ENCODE measurements at regions not wholly inside any gene's neighbourhood (a gene's known extent, or its start where the extent isn't known, plus 50 kb on each side); places are given as distances from the start of the nearest gene placed in this dataset.

DNA sequence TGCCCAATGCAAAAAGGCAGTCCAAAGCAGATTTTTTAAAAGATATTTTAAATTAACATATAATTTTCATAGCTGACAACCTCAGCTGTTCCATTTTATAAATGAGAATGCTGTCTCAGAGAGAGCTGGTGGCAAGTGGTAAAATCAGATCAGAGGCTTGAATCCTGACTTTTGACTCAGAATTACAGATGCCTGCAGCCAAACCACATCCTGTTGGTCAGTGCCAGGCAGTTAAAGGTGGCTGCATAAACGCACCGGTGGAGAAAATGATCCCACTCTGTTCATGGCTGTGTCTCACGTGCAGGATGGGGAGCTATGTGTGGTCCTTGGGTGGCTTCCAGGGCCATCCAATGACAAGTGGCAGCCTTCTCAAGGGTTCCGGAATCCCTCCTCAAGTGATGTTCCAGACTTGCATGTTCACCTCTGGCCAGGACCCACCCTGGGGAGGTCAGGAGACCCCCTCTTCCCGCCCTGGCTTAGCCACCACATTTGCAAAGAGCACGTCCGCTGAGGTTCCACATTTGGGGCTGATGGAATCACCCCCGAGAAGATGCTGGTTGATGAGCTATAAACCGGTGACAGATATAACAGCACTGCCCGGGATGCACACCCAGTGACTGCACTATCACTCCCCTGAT is 155.5 kb downstream of the SHANK2 start:
- TF ChIP-seq POLR2A (IDR thresholded peaks at IDR 0.05): no peak
- TF ChIP-seq, protein P1, sequence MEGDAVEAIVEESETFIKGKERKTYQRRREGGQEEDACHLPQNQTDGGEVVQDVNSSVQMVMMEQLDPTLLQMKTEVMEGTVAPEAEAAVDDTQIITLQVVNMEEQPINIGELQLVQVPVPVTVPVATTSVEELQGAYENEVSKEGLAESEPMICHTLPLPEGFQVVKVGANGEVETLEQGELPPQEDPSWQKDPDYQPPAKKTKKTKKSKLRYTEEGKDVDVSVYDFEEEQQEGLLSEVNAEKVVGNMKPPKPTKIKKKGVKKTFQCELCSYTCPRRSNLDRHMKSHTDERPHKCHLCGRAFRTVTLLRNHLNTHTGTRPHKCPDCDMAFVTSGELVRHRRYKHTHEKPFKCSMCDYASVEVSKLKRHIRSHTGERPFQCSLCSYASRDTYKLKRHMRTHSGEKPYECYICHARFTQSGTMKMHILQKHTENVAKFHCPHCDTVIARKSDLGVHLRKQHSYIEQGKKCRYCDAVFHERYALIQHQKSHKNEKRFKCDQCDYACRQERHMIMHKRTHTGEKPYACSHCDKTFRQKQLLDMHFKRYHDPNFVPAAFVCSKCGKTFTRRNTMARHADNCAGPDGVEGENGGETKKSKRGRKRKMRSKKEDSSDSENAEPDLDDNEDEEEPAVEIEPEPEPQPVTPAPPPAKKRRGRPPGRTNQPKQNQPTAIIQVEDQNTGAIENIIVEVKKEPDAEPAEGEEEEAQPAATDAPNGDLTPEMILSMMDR (IDR thresholded peaks at IDR 0.05): no peak
